Skin of body (tissue), 1 donor: ENCODE measurements at regions not wholly inside any gene's neighbourhood (a gene's known extent, or its start where the extent isn't known, plus 50 kb on each side); places are given as distances from the start of the nearest gene placed in this dataset.
A peak's percentile ranks its signal among the peaks of the same experiment; 100 is the strongest.

Experiments used
- DNase-seq: peaks from one replicate; lab custom pipeline; 2025; lab: John Stamatoyannopoulos, UW

- no peak for DNase-seq
Measured at GRCh38 chr14:101176535-101177205, 273.1 kb upstream of the RTL1 start.

GRCh38 chr14:101177301-101177971 lies 273.9 kb upstream of the RTL1 start:
- DNase-seq, result peak; percentile 32

- DNase-seq, result no peak
Measured at GRCh38 chr14:101178184-101179072, 274.9 kb upstream of the RTL1 start.

GRCh38 chr14:101179691-101180211 lies 276.2 kb upstream of the RTL1 start:
- no peak for DNase-seq

GRCh38 chr14:101181446-101182313 lies 278.2 kb upstream of the RTL1 start:
- DNase-seq, result no peak

GRCh38 chr14:101182476-101182875 lies 279.0 kb upstream of the RTL1 start:
- DNase-seq, result no peak

GRCh38 chr14:101183376-101184103 lies 280.0 kb upstream of the RTL1 start:
- no peak for DNase-seq

GRCh38 chr14:101184104-101184455 lies 280.6 kb upstream of the RTL1 start:
- DNase-seq, result no peak

- DNase-seq, result peak; percentile 16
Measured at GRCh38 chr14:101184572-101184971, 281.1 kb upstream of the RTL1 start.

GRCh38 chr14:101185073-101185835 lies 281.7 kb upstream of the RTL1 start:
- no peak for DNase-seq

- DNase-seq, result no peak
Measured at GRCh38 chr14:101185946-101186345, 282.4 kb upstream of the RTL1 start.

- no peak for DNase-seq
Measured at GRCh38 chr14:101186544-101186943, 283.0 kb upstream of the RTL1 start.

GRCh38 chr14:101186992-101187815 lies 283.7 kb upstream of the RTL1 start:
- no peak for DNase-seq

GRCh38 chr14:101187816-101188570 lies 284.5 kb upstream of the RTL1 start:
- DNase-seq, result no peak

- DNase-seq, result no peak
Measured at GRCh38 chr14:101188571-101188915, 285.0 kb upstream of the RTL1 start.

- peak; percentile 45 for DNase-seq
Measured at GRCh38 chr14:101189266-101189665, 285.7 kb upstream of the RTL1 start.

- DNase-seq, result no peak
Measured at GRCh38 chr14:101189962-101190560, 286.5 kb upstream of the RTL1 start.
